Superior temporal gyrus (tissue), 1 donor: ENCODE measurements at regions not wholly inside any gene's neighbourhood (a gene's known extent, or its start where the extent isn't known, plus 50 kb on each side); places are given as distances from the start of the nearest gene placed in this dataset.

Experiments
- DNase-seq: peaks from one replicate; pipeline ENCODE4 v3.0.0-alpha.2; 2016; ENCODE audit errors: extremely low spot score

DNA sequence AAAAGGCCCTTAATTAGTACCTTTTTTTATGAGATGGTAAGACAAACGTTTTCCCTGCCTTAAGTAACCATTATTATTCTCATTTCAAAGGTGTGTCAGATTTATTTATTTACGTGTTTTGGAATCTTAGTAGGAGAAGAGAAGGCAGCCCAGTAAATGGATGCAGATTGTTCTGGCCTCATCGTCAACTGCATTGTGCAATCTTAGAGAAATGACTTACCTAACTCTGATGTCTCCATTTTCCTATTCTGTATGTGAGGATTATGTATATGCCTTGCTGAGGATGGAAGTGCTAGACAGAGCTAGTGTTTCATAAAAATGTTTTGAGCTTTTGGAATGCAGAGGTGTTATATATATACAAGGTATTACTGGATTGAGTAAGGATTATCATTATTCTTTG lies 97.0 kb upstream of the JAG1 start:
- DNase-seq: no peak

DNA sequence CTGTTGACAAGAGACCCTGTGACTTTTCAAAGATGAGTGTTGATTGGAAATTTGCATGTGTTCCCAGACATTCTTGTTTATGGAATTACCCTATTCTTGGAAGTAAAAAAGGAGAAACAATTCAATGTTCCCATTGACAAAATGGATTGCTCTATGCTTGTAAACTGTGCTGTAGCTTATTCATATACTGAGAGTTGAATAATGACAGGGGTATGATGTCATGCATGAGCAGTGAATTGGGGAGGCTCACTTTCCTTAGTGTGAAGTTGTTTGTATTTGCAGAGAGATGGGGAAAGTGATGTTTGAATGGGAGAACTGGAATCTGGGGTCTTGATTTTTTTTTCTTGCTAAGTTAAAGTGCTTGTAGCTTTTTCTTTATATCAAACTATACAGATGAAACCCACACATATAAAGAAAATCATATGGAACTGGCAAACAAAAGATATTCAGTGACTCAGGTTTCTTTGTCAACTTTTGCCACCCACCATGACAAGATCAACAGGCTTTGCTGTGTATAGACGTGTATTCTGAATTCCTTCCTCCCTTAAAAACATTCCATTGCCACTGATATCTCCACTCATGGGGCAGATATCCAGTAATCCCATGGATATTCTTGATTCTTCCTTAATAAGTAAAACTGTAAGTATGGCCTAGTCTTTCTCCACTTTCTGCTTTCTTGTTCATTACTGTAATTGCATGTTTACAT lies 97.8 kb upstream of the JAG1 start:
- DNase-seq: no peak

DNA sequence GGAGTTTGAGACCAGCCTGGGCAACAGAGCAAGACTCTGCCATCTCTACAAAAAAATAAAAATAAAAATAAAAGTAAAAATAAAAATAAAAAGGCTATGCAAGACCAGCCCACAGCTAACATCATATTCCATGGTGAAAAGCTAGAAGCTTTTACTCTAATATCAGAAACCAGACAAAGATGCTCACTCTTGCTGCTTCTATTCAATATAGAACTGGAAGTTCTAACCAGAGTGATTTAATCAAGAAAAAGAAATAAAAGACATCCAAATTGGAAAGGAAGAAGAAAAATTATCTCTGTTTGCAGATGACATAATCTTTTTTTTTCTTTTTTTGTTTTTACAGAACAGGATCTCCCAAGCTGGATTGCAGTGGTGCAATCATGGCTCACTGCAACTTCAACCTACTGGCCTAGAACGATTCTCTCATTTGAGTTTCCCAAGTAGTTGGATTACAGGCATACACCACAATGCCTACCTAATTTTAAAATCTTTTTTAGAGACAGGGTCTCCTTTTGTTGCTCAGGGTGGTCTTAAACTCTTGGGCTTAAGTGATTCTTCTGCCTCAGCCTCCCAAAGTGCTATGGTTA lies 100.7 kb upstream of the JAG1 start:
- no peak for DNase-seq

DNA sequence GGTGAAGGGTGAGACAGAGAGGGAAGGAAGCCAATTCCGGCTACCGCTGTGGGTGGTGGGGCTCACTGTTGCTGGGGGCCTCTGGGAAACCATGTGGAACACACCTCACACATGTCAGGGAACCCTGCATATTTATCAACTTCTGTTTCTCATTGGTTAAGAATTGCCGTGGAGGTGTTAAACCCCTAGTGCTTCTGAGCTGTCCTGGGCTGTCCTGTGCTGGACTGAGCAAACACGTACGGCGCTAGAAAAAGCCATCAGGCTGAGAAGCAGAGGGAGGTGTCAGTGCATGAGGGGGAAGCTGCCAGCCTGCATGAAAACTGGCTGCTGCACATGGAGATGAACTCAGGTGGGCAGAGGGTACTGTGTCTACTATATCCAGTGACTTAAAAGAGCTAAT lies 103.9 kb upstream of the JAG1 start:
- DNase-seq: no peak

- DNase-seq: no peak
Measured at GRCh38 chr20:10779911-10780310, 106.1 kb upstream of the JAG1 start.

GRCh38 chr20:10780901-10781300 lies 107.1 kb upstream of the JAG1 start:
- DNase-seq: no peak

- DNase-seq: no peak
Measured at GRCh38 chr20:10781526-10781925, 107.7 kb upstream of the JAG1 start.

- DNase-seq: no peak
Measured at GRCh38 chr20:10783707-10784553, 110.1 kb upstream of the JAG1 start.

DNA sequence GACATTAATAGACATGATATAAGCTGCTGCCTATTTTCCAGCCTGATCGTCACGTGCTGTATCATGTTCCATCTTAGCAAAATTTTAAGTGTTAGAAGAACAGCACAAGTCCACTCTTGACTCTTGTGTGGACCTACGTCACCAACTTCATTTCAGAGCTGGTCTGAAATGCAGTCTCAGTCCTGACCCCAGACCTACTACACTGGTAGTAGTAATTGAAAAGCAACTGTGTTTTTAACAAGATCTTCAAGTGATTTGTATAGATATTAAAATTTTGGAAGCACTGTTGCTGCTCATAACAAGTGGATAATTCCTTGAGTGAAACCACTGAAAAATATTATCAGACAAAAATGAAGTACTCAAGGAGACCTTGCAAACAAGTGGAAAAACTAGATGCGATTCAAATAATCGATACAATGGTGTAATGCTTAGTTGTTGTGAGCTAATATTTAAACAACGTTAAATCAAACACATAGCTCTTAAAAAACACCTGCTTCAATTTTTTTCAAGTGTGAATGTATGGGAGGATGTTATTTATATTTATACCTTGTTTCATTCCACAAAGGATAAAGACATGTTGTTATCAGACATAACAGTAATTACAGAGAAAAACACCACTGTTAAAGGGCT lies 110.9 kb upstream of the JAG1 start:
- no peak for DNase-seq

DNA sequence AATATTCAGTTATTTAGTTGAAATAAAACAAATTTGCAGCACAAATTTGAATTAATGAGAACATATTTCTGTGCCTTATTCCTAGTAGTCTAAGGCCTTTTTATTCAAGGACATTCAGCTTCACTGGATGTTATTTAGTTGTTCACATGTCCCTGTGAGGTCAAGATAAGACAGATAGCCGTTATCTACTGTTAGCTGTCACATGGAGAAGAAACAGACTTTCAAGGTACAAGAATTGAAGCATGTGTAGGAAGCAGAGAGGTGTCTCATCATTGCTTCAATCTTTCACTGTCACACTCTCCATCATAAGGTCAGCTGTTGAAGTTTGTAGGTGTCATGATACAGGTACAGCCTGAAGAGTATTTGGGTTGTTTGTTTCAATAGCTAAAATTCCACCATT lies 112.9 kb upstream of the JAG1 start:
- no peak for DNase-seq

DNA sequence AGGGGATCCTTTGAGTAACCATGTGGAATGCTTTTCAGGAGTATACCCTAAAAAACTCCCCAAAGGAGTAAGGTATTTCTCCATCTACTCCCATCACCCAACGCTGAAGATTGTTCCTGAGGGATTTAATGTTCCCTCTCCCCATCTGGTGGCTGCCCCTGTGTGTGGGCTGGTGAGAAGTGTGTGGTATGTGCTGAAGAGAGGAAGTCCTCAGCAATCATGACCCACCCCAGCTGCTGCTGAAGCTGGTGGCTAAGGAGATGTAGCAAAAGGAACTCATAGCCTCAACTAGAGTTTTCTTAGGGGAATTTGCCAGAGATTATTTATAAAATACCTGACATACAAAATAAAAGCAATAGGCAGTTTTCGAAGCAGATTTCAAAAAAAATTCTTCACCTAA lies 114.3 kb upstream of the JAG1 start:
- DNase-seq: peak; percentile 29

DNA sequence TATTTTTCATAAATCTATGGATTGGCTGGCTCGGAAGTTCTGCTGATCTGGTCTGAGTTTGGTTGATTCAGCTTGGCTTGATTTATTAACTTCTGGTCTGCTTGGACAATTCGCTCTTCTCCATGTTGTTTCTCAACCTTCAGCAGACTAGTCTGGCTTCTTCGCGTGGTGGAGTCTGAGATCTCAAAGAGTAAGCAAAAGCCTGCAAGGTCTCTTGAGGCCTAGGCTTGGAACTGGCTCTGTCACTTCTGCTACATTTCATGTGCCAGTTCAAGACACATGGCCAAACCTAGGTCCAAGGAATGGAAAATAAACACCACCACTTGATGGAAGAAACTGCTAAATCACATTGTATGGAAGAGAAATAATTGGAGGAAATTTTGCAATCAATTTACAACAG lies 115.1 kb upstream of the JAG1 start:
- no peak for DNase-seq

DNA sequence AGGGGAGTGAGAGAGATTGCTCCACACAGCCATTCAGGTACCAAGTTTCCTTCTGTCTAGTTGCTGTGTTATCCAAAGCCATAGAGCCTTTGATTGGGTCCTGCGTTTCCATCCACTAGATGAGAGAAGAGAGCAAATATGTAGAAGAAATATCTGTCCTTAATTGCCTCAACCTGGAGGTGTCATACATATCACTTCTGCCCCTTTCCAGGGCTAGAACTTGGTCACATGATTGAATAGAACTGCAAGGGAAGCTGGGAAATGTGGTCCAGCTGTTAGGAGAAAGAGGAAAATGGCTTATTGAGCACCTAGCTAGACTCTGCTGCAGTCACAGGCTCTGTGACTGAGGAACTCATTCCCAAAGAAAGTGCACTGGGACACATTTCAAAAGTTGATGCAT lies 115.6 kb upstream of the JAG1 start:
- DNase-seq: no peak

GRCh38 chr20:10790013-10790412 lies 116.2 kb upstream of the JAG1 start:
- no peak for DNase-seq

DNA sequence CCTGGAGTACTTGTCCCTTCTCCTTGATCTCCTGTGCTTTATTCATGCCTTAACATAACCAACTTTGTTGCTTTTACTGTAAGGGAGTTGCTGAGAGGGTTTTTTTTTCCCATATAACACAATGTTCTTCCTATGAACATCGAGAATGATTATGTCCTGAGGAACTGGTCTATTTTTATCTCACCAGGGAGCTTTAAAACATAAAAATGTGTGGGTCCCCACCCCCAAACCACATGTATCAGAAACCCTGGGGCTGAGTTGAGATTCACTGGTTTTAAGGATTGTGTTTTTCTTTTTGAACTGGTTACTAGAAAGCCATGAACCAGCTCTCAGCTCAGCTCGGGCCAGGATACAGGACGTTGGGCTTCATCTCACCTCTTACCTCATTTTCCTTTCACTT lies 118.5 kb upstream of the JAG1 start:
- DNase-seq: peak; percentile 47

- DNase-seq: no peak
Measured at GRCh38 chr20:10793766-10794165, 120.0 kb upstream of the JAG1 start.

GRCh38 chr20:10794765-10795164 lies 121.0 kb upstream of the JAG1 start:
- DNase-seq: no peak

- no peak for DNase-seq
Measured at GRCh38 chr20:10795286-10796026, 121.7 kb upstream of the JAG1 start.

DNA sequence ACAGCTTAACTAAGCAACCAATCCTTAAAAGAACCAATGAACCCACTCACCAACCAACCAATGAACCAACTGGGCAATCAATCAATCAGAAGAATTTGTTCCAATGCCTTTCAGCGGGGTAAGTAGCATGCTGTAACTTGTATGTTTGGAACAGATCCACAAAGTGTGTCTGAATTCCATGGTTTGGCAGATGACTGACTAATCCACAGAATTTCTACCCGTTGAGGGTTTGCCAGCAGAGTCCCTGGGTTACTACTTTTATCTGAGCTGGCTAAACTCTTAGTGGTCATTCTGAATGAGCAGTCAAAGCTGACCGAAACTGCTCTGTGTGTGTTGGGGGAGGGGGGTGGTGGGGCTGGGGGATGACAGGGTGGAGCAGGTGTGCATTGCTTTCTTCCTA lies 125.0 kb upstream of the JAG1 start:
- no peak for DNase-seq

DNA sequence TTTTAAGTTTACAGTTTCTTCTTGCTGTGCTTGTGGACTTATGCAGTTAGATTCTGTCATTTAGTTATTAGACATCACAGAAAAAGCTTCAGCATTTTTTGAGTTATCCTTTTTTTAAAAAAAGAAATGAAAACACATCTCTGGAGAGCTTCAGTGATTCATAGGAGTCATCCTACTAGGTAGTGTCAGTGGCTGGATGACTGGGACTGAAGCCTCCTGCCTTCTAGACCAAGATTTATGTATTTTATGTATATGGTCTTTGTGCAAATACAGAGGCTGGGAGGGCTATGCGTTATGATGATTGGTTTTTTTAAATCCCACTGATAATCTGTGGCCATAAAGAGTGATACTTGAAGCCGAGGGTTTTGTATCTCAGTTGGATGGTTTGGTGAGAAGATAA lies 125.9 kb upstream of the JAG1 start:
- DNase-seq: no peak

GRCh38 chr20:10800288-10800687 lies 126.5 kb upstream of the JAG1 start:
- no peak for DNase-seq

DNA sequence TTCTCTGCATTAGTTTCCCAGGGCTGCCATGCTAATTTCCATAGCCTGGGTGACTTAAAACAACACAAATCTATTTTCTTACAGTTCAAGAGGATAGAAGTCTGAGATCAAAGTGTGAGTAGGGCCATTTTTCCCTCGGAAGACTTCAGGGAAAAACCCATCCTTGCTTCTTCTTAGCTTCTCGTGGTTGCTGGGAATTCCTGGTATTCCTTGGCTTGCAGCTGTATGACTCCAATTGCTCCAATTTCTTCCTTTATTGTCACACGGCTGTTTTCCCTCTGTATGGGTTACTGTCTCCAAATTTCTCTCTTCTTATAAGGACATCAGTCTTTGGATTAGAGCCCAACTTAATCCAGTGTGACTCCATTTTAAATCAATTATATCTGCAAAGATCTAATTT lies 128.4 kb upstream of the JAG1 start:
- no peak for DNase-seq
